ENCODE measurements at regions not wholly inside any gene's neighbourhood (a gene's known extent, or its start where the extent isn't known, plus 50 kb on each side); places are given as distances from the start of the nearest gene placed in this dataset.

- DNase-seq, result no peak
Measured at GRCh38 chr1:163013826-163014600, 55.1 kb upstream of the RGS4 start.

- DNase-seq, result no peak
Measured at GRCh38 chr1:163006051-163006834, 62.9 kb upstream of the RGS4 start.

- DNase-seq, result no peak
Measured at GRCh38 chr1:162997499-162998285, 71.5 kb upstream of the RGS4 start.

- no peak for DNase-seq
Measured at GRCh38 chr1:162996261-162996660, 72.9 kb upstream of the RGS4 start.

GRCh38 chr1:162994921-162995320, 74.2 kb upstream of the RGS4 start:
- DNase-seq, result no peak

- DNase-seq, result no peak
Measured at GRCh38 chr1:162993846-162994245, 75.3 kb upstream of the RGS4 start.

GRCh38 chr1:162992945-162993344, 76.2 kb upstream of the RGS4 start:
- DNase-seq, result no peak

GRCh38 chr1:162991444-162991843, 77.7 kb upstream of the RGS4 start:
- no peak for DNase-seq

GRCh38 chr1:162990665-162991064, 78.5 kb upstream of the RGS4 start:
- no peak for DNase-seq

GRCh38 chr1:162988869-162989268, 80.3 kb upstream of the RGS4 start:
- DNase-seq, result no peak

- no peak for DNase-seq
Measured at GRCh38 chr1:162987866-162988265, 81.3 kb upstream of the RGS4 start.

GRCh38 chr1:162985816-162986435, 83.2 kb upstream of the RGS4 start:
- no peak for DNase-seq

GRCh38 chr1:162984699-162985098, 84.5 kb upstream of the RGS4 start:
- DNase-seq, result no peak

- DNase-seq, result no peak
Measured at GRCh38 chr1:162983671-162984425, 85.3 kb upstream of the RGS4 start.

GRCh38 chr1:162982364-162982763, 86.8 kb upstream of the RGS4 start:
- no peak for DNase-seq

- DNase-seq, result no peak
Measured at GRCh38 chr1:162977944-162978568, 91.1 kb upstream of the RGS4 start.

- no peak for DNase-seq
Measured at GRCh38 chr1:162976628-162977027, 92.5 kb upstream of the RGS4 start.

- no peak for DNase-seq
Measured at GRCh38 chr1:162974810-162975209, 94.4 kb upstream of the RGS4 start.

- no peak for DNase-seq
Measured at GRCh38 chr1:162973381-162973795, 95.8 kb upstream of the RGS4 start.

GRCh38 chr1:162972773-162973172, 96.4 kb upstream of the RGS4 start:
- no peak for DNase-seq

- DNase-seq, result no peak
Measured at GRCh38 chr1:162970021-162970420, 99.1 kb upstream of the RGS4 start.

- no peak for DNase-seq
Measured at GRCh38 chr1:162966613-162967012, 102.5 kb upstream of the RGS4 start.

Data from activated CD4-positive, alpha-beta T cell treated with anti-CD3 and anti-CD28 coated beads, Interleukin-2, amount 50 U/mL, for 48 hours (primary cell).